OCI-LY7 (cell line): ENCODE measurements at regions not wholly inside any gene's neighbourhood (a gene's known extent, or its start where the extent isn't known, plus 50 kb on each side); places are given as distances from the start of the nearest gene placed in this dataset.

Experiments used
- BruUV-seq: library from RNA; stranded (reverse); fragments of 400-500 nt; replicated peaks from 2 replicates; lab custom pipeline; 2021; lab: Mats Ljungman, UMichigan
- CTCF ChIA-PET: fragments of 300-600 bp; sonication (Branson Sonifier 250); formaldehyde crosslinking; loops from one replicate; lab custom pipeline; 2022; ENCODE audit warnings: antibody characterized with exemption; ENCODE audit not compliant: unreplicated experiment; lab: Charles Lee
- POLR2A ChIA-PET: fragments of 300-600 bp; sonication (Branson Sonifier 250); formaldehyde crosslinking; loops from one replicate; lab custom pipeline; 2022; ENCODE audit warnings: antibody characterized with exemption; lab: Charles Lee
- DNase-seq: peaks from one replicate; pipeline ENCODE4 v3.0.0-alpha.2; 2015; ENCODE audit warnings: low spot score
- H2AFZ ChIP-seq: fragments of 200-600 bp; sonication (generic), shearing (Covaris generic); 2 replicates; pipeline ENCODE4 v1.6.1; 2014; ENCODE audit warnings: mild to moderate bottlenecking, antibody characterized with exemption, low read length, moderate library complexity
- H3K27ac ChIP-seq: fragments of 200-600 bp; sonication (generic); 2 replicates; pipeline ENCODE4 v1.5.1; 2014; ENCODE audit warnings: mixed run types, low read depth, mild to moderate bottlenecking, moderate library complexity, low read length, inconsistent platforms; ENCODE audit not compliant: poor library complexity, severe bottlenecking
- H3K36me3 ChIP-seq: fragments of 200-600 bp; sonication (generic); 2 replicates; pipeline ENCODE4 v1.6.1; 2014; ENCODE audit warnings: mild to moderate bottlenecking, antibody characterized with exemption, low read length, moderate library complexity, mixed read lengths; ENCODE audit not compliant: insufficient read depth
- H3K4me1 ChIP-seq: fragments of 200-600 bp; sonication (generic); 2 replicates; pipeline ENCODE4 v1.5.1; 2014; ENCODE audit warnings: mild to moderate bottlenecking, low read length; ENCODE audit not compliant: insufficient read depth, poor library complexity, severe bottlenecking
- H3K4me2 ChIP-seq: fragments of 200-600 bp; sonication (generic); 2 replicates; pipeline ENCODE4 v1.6.1; 2014; ENCODE audit warnings: mild to moderate bottlenecking, low read length
- H3K4me3 ChIP-seq: fragments of 200-600 bp; sonication (generic); 2 replicates; pipeline ENCODE4 v1.5.1; 2014; ENCODE audit warnings: mild to moderate bottlenecking, low read depth, low read length; ENCODE audit not compliant: poor library complexity, severe bottlenecking
- H3K79me2 ChIP-seq: fragments of 200-600 bp; sonication (generic); 2 replicates; pipeline ENCODE4 v1.6.1; 2016; ENCODE audit warnings: low read depth, mild to moderate bottlenecking, low read length, moderate library complexity, mixed read lengths; ENCODE audit not compliant: insufficient read depth
- H3K9me2 ChIP-seq: fragments of 200-600 bp; sonication (generic); 2 replicates; pipeline ENCODE4 v1.6.1; 2016; ENCODE audit warnings: mild to moderate bottlenecking, low read length, mixed read lengths; ENCODE audit not compliant: insufficient read depth
- H3K9me3 ChIP-seq: fragments of 200-600 bp; sonication (generic); 2 replicates; pipeline ENCODE4 v1.6.1; 2014; ENCODE audit warnings: mild to moderate bottlenecking, mixed run types, low read length, mixed read lengths
- H4K20me1 ChIP-seq: fragments of 200-600 bp; sonication (generic); 2 replicates; pipeline ENCODE4 v1.6.1; 2014; ENCODE audit warnings: mild to moderate bottlenecking, antibody characterized with exemption, low read length, moderate library complexity, mixed read lengths; ENCODE audit not compliant: insufficient read depth
- EZH2phosphoT487 ChIP-seq: fragments of 200-600 bp; sonication (generic); IDR thresholded peaks from 2 replicates; pipeline ENCODE4 v1.6.1; 2018; ENCODE audit warnings: low read depth, borderline replicate concordance, mild to moderate bottlenecking, mixed run types, antibody characterized with exemption, low read length, moderate library complexity, mixed read lengths
- intact Hi-C: fragments of 100-400 bp; cut with micrococcal nuclease; formaldehyde crosslinking; loops from one replicate; pipeline ENCODE4 v1.10.0; 2022; ENCODE audit not compliant: unreplicated experiment
- TF ChIP-seq, protein P1 (sequence below): fragments of 200-600 bp; sonication (generic); conservative IDR thresholded peaks from 2 replicates; pipeline ENCODE4 v1.5.1; 2014; ENCODE audit warnings: mild to moderate bottlenecking, antibody characterized with exemption, low read length, moderate library complexity, mixed read lengths

DNA sequence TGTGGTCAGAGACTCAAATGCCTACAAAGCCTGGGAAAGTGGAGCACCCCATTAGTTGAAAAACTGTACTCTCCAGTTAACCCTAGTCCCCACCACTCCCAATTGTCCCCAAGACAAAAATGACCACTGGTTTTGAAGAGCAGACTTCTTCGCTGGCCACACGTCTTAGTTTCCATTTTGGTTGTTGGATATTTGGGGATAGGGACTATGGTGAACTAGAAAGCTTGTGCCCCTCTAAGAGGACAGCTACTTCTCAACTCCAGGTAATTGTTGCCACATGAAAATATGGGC, 109.4 kb upstream of the SPRY4 start:
- no peak for TF ChIP-seq EZH2phosphoT487
- TF ChIP-seq, protein P1, sequence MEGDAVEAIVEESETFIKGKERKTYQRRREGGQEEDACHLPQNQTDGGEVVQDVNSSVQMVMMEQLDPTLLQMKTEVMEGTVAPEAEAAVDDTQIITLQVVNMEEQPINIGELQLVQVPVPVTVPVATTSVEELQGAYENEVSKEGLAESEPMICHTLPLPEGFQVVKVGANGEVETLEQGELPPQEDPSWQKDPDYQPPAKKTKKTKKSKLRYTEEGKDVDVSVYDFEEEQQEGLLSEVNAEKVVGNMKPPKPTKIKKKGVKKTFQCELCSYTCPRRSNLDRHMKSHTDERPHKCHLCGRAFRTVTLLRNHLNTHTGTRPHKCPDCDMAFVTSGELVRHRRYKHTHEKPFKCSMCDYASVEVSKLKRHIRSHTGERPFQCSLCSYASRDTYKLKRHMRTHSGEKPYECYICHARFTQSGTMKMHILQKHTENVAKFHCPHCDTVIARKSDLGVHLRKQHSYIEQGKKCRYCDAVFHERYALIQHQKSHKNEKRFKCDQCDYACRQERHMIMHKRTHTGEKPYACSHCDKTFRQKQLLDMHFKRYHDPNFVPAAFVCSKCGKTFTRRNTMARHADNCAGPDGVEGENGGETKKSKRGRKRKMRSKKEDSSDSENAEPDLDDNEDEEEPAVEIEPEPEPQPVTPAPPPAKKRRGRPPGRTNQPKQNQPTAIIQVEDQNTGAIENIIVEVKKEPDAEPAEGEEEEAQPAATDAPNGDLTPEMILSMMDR: no peak
- Histone ChIP-seq H3K36me3 (no peaks in the 10 kb centered on the region), H3K9me3 (no peaks in the 10 kb centered on the region), H3K9me2 (no peaks in the 10 kb centered on the region), H3K4me1 (no peaks in the 10 kb centered on the region), H3K4me3 (no peak overlapping the region), H3K79me2 (no peaks in the 10 kb centered on the region), H2AFZ (no peak overlapping the region), H4K20me1 (no peaks in the 10 kb centered on the region), H3K4me2 (no peak overlapping the region), H3K27ac (no peak overlapping the region)
- ChIA-PET POLR2A (no interaction called here), CTCF (no interaction called here)
- no TSS peak for BruUV-seq
- no peak for DNase-seq
- intact Hi-C loops: no loop called here

DNA sequence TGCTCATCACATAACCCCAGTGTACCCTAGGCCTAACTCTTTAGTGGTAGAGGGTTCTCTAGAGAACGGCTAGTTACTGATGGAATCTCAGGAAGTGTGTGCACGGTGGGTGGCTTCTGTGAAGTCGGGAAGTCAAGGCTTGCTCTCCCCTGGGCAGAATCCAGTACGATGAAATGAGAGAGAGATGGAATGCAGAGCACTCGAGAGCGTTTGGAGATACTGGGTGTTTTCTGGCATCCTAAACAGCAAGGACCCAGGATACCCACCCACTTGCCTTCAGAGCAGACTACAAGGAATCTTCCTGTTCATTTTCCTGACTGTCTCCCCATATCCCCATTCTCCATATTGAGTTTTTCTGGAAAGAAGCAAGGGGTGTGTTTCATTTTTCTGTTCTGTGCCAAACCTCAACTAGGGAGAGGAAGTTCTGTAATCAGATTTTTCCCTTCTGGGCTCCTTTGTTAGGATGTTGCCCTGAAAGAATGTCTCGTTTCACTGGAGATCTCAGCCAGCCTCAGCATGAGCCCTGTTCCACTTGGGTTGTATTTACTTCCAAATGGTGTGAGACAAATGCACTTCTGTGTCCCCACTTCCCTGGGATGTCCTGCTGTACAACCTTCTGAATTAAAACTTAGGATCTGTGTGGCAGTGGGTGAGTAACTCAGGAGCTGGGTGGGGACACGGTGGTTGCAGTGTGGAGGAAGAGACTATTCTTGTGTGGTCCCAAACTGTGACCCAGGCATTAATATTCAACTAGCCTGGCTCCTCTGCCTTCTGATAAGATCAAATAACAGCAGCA, 108.9 kb upstream of the SPRY4 start:
- intact Hi-C loops: no loop called here

DNA sequence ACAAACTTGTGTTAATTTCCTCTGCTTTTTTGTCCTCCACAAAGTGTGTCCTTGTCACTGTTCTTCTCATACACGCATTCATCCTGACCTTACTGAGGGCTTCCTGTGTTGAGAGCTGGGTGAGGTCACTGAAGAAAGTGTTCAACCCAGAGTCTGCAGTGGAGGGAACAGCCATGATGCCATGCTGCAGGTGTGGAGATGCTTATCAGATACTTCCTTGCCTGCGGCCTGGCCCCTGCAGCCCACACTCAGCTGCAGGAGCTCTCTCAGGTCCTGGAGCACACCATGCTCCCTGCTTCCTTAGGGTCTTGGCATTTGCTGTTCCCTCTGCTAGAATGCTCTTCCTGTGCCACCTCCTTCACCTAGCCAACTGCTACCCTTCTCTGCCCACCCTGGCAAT, 108.1 kb upstream of the SPRY4 start:
- Histone ChIP-seq H4K20me1 (no peaks in the 10 kb centered on the region), H3K4me2 (no peak overlapping the region), H3K9me2 (no peaks in the 10 kb centered on the region), H3K9me3 (no peaks in the 10 kb centered on the region), H3K79me2 (no peaks in the 10 kb centered on the region), H3K27ac (no peak overlapping the region), H2AFZ (no peak overlapping the region), H3K4me3 (no peak overlapping the region), H3K36me3 (no peaks in the 10 kb centered on the region), H3K4me1 (no peaks in the 10 kb centered on the region)
- CTCF ChIA-PET: no interaction called here
- POLR2A ChIA-PET: no interaction called here
- no TSS peak for BruUV-seq
- TF ChIP-seq, protein P1: no peak
- TF ChIP-seq EZH2phosphoT487: no peak
- DNase-seq: no peak
- intact Hi-C loops: no loop called here

More for the DNA sequence above, 108.9 kb upstream of the SPRY4 start:
- BruUV-seq: no TSS peak
- Histone ChIP-seq H2AFZ (no peak overlapping the region), H3K4me2 (no peak overlapping the region), H3K4me3 (no peak overlapping the region), H3K36me3 (no peaks in the 10 kb centered on the region), H3K79me2 (no peaks in the 10 kb centered on the region), H4K20me1 (no peaks in the 10 kb centered on the region), H3K4me1 (no peaks in the 10 kb centered on the region), H3K27ac (no peak overlapping the region), H3K9me2 (no peaks in the 10 kb centered on the region), H3K9me3 (no peaks in the 10 kb centered on the region)
- CTCF ChIA-PET: interaction anchor here (0.5 kb wide), 1 partner anchor 21 kb away, joined by 4 read pairs; no protein-coding TSS in a partner anchor
- POLR2A ChIA-PET: no interaction called here
- DNase-seq: no peak
- TF ChIP-seq, protein P1: no peak
- TF ChIP-seq EZH2phosphoT487: no peak
